Right cardiac atrium (tissue), 5 donors: ENCODE measurements at regions not wholly inside any gene's neighbourhood (a gene's known extent, or its start where the extent isn't known, plus 50 kb on each side); places are given as distances from the start of the nearest gene placed in this dataset.

Source experiments
- ATAC-seq, 2 donors: fragments of 200-7000 bp; cut with Tn5 transposase; one replicate each; pipeline versions ENCODE4 v1.8.0 to v1.9.1; 2020; ENCODE audit warnings: moderate library complexity in 2 of 2, mild to moderate bottlenecking in 1 of 2
- DNase-seq, 3 donors: peaks; one replicate each; pipeline ENCODE4 v3.0.0-alpha.2; 2020
- H3K27ac ChIP-seq: one replicate; pipeline ENCODE4 v1.5.1; 2013; ENCODE audit warnings: mild to moderate bottlenecking, low read length, control low read depth, moderate library complexity
- H3K27me3 ChIP-seq: one replicate; pipeline ENCODE4 v1.6.1; 2013; ENCODE audit not compliant: control insufficient read depth, insufficient read depth
- H3K4me1 ChIP-seq: one replicate; pipeline ENCODE4 v1.6.1; 2013; ENCODE audit warnings: low read length; ENCODE audit not compliant: control insufficient read depth, insufficient read depth
- H3K4me3 ChIP-seq: one replicate; pipeline ENCODE4 v1.5.1; 2013; ENCODE audit warnings: low read length, control low read depth
- H3K9me3 ChIP-seq: one replicate; pipeline ENCODE4 v1.6.1; 2013; ENCODE audit warnings: low read length; ENCODE audit not compliant: control insufficient read depth
- WGBS: extraction: QIAGEN DNeasy Blood & Tissue Kit; methylation state at CpG from one replicate; pipeline ENCODE4 v1.1.7; 2013; 5-methylcytosine and 5-hydroxymethylcytosine counted together
- intact Hi-C, 4 donors: fragments of 100-400 bp; cut with DNase I; formaldehyde crosslinking; loops; one replicate each; pipeline versions ENCODE4 v1.11.0 to v1.14.0; 2022 to 2023
- donor health status: healthy with polysubstance abuse.
- donor health status: DM: no; HTN: yes; CAD: no.
- donor health status: DM: no; HTN: no; CAD: no.
- donor health status: DM: no; HTN: yes; CAD: no; lungs with severe emphysema.
- donor health status: DM: yes; HTN: yes; CAD: no.

DNA sequence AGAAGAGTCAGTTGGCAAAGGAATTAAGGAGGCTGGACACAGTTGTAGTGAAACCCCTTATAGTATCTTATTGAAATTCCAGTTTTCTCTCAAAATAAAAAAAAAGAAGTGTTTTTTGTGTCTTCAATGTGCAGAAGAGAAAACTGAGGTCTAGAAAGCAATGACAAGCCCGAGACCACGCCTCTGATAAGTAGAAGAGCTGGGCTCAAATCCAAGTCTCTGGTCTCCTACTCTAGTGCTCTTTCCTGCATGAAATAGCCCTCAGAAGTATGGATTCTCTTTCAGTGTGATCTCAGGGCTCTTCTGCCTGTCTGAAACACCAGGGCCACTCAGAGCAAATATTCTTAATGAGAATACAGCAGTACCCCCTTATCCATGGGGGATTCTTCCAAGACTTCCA lies 200.9 kb downstream of the KIF18A start:
- H3K27ac ChIP-seq: no peak overlapping the region
- H3K4me1 ChIP-seq: no peaks in the 10 kb centered on the region
- H3K9me3 ChIP-seq: peaks cover 2% of the 10 kb centered on the region
- no peak for DNase-seq
- 62% methylated on average over 2 of the region's 2 CpGs for WGBS
- no peaks in the 10 kb centered on the region for H3K27me3 ChIP-seq
- intact Hi-C loops: no loop called here
- no peak overlapping the region for H3K4me3 ChIP-seq
- ATAC-seq: no peak

DNA sequence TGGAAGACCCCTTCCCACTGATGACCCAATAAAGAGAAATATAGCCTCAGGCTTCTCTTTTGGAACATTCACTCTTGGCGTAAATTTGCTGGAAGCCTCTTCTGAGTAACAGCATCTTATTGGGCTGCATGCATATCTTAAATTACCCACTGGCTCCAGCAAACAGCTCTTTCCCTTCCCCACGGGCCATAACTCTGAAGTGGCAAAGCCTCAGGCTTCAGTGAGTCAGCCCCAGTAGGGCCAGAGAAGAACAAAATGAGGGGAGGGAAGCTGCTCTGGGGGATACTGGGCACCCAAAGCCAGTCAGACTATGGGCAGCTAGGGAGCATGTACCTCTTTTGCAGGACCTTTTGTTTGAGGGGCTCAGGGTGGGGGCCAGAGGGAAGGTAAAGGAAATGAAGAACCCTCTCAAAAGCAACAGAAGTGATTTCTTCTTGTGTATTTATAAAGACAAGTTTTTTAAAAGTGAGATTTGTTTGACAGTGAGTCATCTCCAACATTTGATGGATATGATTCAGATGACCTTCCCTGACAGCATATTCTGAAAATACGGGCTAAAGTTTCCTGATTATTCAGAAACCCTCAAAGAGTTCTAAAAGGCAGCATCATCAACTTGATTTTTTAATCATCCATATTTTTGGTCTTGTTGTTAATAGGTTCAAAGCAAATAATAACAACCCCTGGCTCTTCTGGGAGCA lies 203.4 kb downstream of the KIF18A start:
- ATAC-seq: no peak
- no peak overlapping the region for H3K4me3 ChIP-seq
- intact Hi-C loops: no loop called here

DNA sequence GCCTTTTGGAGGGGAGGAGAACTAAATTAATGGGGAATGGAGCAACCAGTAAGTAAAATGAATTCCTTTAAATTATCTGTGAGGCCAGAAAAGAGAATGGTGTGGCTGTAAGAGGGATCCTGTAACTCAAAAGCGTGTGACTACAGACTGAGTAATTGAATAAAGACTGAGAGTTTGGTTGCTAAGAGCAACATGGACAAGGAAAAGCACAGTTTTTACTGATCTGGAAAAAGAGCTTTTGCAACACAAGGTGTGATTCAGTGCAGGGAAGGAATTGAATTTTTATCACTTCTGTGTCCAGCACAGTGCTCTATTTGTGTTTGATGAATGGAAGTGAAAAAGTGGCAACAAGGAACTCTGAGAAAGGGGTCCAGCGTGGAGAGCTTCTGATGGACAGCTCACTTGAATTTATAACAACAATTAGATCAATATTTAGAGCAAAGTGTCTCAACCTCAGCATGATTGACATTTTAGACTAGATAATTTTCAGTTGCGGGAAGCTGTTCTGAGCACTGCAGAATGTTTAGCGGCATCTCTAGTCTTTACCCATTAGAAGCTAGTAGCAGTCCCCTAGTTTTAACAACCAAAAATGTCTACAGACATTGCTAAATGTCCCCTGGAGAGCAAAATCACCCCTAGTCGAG lies 202.8 kb upstream of the BDNF start:
- 83% methylated on average over 5 of the region's 5 CpGs for WGBS
- no peak for ATAC-seq

More for the DNA sequence above, 203.4 kb downstream of the KIF18A start:
- Histone ChIP-seq H3K27ac (no peak overlapping the region), H3K4me1 (no peaks in the 10 kb centered on the region), H3K27me3 (no peaks in the 10 kb centered on the region), H3K9me3 (peaks cover 2% of the 10 kb centered on the region)
- 76% methylated on average over 3 of the region's 3 CpGs for WGBS
- DNase-seq: no peak

DNA sequence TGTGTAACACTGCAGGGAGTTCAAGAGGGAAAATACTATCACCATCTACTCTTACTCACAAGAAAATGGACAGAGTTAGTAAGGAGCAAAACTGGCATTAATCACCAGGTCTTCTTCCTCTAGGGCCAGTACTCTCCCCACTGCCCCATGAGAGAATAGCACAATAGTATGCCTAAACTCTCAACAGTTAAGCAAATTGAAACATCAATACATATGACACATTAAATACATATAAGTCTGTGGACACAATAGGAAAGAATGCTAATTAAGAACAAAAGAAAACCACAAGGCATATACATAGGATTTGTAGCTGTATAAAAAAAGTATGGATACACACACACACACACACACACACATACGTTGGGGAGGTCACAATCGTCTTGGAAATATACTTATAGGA lies 197.9 kb upstream of the BDNF start:
- H3K9me3 ChIP-seq: no peaks in the 10 kb centered on the region
- H3K27me3 ChIP-seq: no peaks in the 10 kb centered on the region
- no peak for DNase-seq
- no peak overlapping the region for H3K4me3 ChIP-seq
- 75% methylated on average over 2 of the region's 2 CpGs for WGBS
- intact Hi-C loops: no loop called here
- ATAC-seq: no peak
- H3K27ac ChIP-seq: no peak overlapping the region
- H3K4me1 ChIP-seq: no peaks in the 10 kb centered on the region

More for the DNA sequence above, 202.8 kb upstream of the BDNF start:
- intact Hi-C loops: no loop called here
- no peaks in the 10 kb centered on the region for H3K4me1 ChIP-seq
- no peak overlapping the region for H3K27ac ChIP-seq
- peaks cover 2% of the 10 kb centered on the region for H3K9me3 ChIP-seq
- DNase-seq: no peak
- no peak overlapping the region for H3K4me3 ChIP-seq
- no peaks in the 10 kb centered on the region for H3K27me3 ChIP-seq

DNA sequence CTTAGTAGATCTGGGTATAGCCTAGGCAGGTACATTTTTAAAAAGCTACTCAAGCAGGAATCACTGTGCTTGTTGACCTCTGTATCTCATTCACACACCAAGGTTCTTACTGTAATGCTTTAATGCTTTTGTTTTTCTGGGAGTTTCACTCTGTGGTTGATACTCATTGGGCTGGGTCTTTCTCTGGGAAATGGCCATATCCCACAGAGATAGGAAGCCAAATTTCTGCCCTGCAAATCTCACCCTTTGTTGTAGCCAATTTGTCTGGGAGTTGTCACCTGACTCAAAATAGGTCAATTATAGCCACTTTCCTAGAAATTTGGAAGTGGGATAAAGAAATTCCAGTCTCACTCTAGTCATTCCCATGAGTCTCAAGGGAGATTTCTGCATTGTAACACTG lies 195.8 kb upstream of the BDNF start:
- Histone ChIP-seq H3K27ac (no peak overlapping the region), H3K9me3 (no peaks in the 10 kb centered on the region), H3K4me3 (no peak overlapping the region), H3K27me3 (no peaks in the 10 kb centered on the region), H3K4me1 (no peaks in the 10 kb centered on the region)
- intact Hi-C loops: no loop called here
- no peak for ATAC-seq
- no peak for DNase-seq

DNA sequence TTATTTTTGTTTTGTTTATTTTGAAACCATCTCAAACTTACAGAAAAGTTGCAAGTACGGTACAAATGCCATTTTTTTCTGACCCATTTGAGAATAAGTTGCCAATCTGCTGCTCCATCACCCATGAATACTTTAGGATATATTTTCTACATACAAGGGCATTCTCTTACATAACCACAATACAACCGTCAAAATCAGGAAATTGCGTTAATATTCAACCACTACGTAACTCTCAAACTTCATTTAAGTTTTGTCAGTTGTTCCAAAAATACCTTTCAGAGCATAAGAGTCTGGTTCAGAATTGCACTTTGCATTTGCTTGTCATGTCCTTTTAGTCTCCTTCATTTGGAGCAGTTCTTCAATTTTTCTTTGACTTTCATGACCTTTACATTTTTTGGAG lies 194.3 kb upstream of the BDNF start:
- H3K4me1 ChIP-seq: no peaks in the 10 kb centered on the region
- H3K27me3 ChIP-seq: no peaks in the 10 kb centered on the region
- no peak overlapping the region for H3K4me3 ChIP-seq
- WGBS: 60% methylated on average over 4 of the region's 4 CpGs
- ATAC-seq (no peak), DNase-seq (no peak)
- no peak overlapping the region for H3K27ac ChIP-seq
- intact Hi-C loops: no loop called here
- H3K9me3 ChIP-seq: no peaks in the 10 kb centered on the region

DNA sequence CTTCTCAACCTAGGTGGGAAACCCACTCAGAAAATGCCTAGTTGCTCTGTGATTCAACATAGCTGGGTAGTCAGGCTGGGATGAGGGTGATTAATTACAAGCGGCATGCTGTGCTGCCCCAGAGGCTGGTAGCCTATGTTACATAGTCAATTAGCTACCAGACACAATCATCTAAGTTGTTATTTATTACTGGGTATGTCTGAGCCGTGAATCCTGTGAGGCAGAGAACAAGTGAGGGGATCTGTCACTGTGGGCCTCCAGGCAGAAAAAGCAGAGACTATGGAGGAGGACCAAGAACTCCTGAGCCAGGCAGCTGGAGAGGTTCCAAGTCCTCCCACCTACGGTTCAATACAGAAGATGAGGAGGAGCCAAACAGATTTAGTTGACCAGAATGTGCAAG lies 186.6 kb upstream of the BDNF start:
- no peak overlapping the region for H3K27ac ChIP-seq
- no peaks in the 10 kb centered on the region for H3K9me3 ChIP-seq
- ATAC-seq (no peak), DNase-seq (no peak)
- no peaks in the 10 kb centered on the region for H3K4me1 ChIP-seq
- 39% methylated on average over 3 of the region's 3 CpGs for WGBS
- H3K27me3 ChIP-seq: no peaks in the 10 kb centered on the region
- intact Hi-C loops: no loop called here
- no peak overlapping the region for H3K4me3 ChIP-seq

DNA sequence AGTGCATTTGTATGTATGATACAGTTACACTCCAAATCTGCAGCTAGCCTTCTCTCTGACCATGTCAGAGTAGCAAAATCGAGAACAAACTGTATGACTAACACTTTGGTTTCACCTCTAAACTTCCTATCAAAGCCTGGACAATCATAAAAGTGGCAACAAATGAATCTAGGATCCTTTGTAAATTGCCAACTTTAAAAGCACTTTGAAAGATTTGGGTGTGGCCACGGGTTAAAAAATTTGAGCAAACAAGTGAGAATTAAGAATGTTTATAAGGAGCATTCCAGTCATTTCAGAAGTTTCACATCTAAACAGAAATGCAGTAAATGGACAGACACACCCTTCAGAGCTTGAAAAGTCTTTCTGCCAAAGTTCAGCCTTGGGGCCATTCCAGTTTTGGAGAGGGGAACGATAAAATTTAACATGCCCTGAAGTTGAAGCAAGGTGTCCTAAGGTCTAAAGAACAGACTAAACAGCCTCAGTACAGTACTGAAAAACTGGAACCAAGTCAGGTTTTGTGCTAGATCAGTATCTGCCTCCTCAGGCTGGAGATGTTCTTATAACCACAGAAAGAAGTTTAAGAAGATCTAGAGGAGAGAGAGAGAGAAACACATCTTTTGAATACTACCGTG lies 181.9 kb upstream of the BDNF start:
- Histone ChIP-seq H3K4me3 (no peak overlapping the region), H3K4me1 (no peaks in the 10 kb centered on the region), H3K9me3 (no peaks in the 10 kb centered on the region), H3K27me3 (no peaks in the 10 kb centered on the region), H3K27ac (no peak overlapping the region)
- no peak for DNase-seq
- intact Hi-C loops: no loop called here
- WGBS: 77% methylated on average over 4 of the region's 4 CpGs
- no peak for ATAC-seq

DNA sequence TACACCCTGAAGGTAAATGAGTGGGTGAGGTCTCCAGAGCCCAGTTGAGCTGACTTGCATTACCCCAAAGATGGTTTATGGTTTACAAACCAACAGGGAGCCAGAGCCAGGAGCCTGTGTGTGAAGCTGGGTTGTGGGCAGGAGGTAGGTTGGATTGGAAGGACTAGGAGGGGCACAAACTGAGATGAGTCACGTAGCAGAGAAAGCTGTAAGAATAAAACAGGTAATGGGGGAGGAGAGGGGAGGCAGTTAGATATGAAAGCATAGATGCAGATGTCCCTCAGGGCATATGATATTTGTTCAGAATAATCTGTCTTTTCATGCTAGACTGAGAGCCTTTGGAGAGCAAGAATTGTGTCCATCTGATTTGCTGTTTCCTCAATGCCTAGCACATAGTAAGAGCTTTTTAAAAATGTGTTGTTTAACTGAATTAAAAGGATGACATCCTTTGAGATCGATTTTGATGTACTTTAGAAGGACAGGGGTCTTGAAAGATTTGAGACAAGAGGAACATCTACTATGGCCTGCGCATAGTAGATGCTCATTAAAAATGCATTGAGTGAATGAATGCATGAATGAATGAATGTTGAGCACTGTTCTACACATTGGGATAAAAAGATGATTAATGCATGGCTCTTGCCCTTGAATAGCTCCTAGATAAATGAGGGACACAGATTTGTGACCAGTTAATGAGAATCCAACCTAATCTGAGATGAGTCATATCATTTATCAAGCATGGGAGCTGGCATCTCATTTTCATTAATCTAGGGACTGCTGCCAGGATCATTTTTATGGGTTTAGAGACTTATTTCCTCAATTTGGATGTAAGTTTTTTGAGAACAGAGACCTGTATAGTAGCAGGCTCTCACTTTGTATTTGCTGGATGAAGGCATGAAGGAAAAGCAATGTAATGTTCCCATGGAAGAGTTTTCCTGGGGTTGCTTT lies 175.8 kb upstream of the BDNF start:
- no peak overlapping the region for H3K27ac ChIP-seq
- intact Hi-C loops: no loop called here
- no peak for ATAC-seq
- DNase-seq: no peak
- 71% methylated on average over 3 of the region's 3 CpGs for WGBS
- no peak overlapping the region for H3K4me3 ChIP-seq
- no peaks in the 10 kb centered on the region for H3K9me3 ChIP-seq
- H3K27me3 ChIP-seq: no peaks in the 10 kb centered on the region
- H3K4me1 ChIP-seq: peaks cover 3% of the 10 kb centered on the region

DNA sequence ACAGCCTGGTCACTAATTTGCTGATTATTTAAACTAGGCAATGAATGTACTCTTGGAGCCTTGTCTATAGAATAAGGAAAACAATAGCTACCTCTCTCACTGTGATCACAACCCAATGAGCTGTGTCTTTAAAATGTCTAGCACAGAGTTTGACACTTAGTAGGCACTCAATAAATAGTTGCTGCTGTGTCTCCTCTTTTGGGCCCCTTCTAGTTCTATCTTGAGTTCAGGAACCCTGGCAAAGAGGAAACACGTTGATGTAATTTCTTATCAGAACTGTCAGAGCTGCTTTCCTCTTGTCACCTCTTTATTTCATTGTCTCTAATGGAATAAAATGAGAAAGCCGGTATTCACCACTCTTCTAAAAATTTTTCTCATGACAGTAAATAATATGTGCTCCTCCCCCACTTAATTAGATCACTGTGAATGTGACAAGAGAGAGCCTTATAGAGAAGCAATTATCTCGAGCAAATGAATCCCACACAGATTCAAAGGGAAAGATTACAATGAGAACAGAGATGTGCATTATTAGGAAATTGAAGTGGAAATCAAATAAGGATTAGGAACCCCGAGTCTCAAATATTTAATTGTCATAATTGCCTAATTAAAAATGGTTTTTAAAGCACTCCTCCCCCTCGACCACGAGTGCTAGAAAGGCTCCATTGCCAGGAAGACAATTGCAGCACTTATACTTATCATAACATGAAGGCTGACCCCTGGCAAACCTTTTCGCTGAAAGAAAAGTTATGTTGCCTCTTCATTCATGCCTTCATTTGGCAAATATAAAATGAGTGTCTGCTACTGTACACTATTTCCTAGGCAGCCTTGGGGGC lies 175.0 kb upstream of the BDNF start:
- H3K4me3 ChIP-seq: no peak overlapping the region
- WGBS: 7% methylated on average over 7 of the region's 7 CpGs
- H3K9me3 ChIP-seq: no peaks in the 10 kb centered on the region
- peaks cover 3% of the 10 kb centered on the region for H3K4me1 ChIP-seq
- H3K27ac ChIP-seq: no peak overlapping the region
- ATAC-seq (peak in 1 of 2 donors; percentile 34), DNase-seq (no peak)
- H3K27me3 ChIP-seq: no peaks in the 10 kb centered on the region
- intact Hi-C loops: no loop called here
